OCI-LY7 (cell line): ENCODE measurements at regions not wholly inside any gene's neighbourhood (a gene's known extent, or its start where the extent isn't known, plus 50 kb on each side); places are given as distances from the start of the nearest gene placed in this dataset.

Experiments
- BruUV-seq: library from RNA; stranded (reverse); fragments of 400-500 nt; replicated peaks from 2 replicates; lab custom pipeline; 2021; lab: Mats Ljungman, UMichigan
- CTCF ChIA-PET: fragments of 300-600 bp; sonication (Branson Sonifier 250); formaldehyde crosslinking; loops from one replicate; lab custom pipeline; 2022; ENCODE audit warnings: antibody characterized with exemption; ENCODE audit not compliant: unreplicated experiment; lab: Charles Lee
- POLR2A ChIA-PET: fragments of 300-600 bp; sonication (Branson Sonifier 250); formaldehyde crosslinking; loops from one replicate; lab custom pipeline; 2022; ENCODE audit warnings: antibody characterized with exemption; lab: Charles Lee
- DNase-seq: peaks from one replicate; pipeline ENCODE4 v3.0.0-alpha.2; 2015; ENCODE audit warnings: low spot score
- H2AFZ ChIP-seq: fragments of 200-600 bp; sonication (generic), shearing (Covaris generic); 2 replicates; pipeline ENCODE4 v1.6.1; 2014; ENCODE audit warnings: mild to moderate bottlenecking, antibody characterized with exemption, low read length, moderate library complexity
- H3K27ac ChIP-seq: fragments of 200-600 bp; sonication (generic); 2 replicates; pipeline ENCODE4 v1.5.1; 2014; ENCODE audit warnings: mixed run types, low read depth, mild to moderate bottlenecking, moderate library complexity, low read length, inconsistent platforms; ENCODE audit not compliant: poor library complexity, severe bottlenecking
- H3K36me3 ChIP-seq: fragments of 200-600 bp; sonication (generic); 2 replicates; pipeline ENCODE4 v1.6.1; 2014; ENCODE audit warnings: mild to moderate bottlenecking, antibody characterized with exemption, low read length, moderate library complexity, mixed read lengths; ENCODE audit not compliant: insufficient read depth
- H3K4me1 ChIP-seq: fragments of 200-600 bp; sonication (generic); 2 replicates; pipeline ENCODE4 v1.5.1; 2014; ENCODE audit warnings: mild to moderate bottlenecking, low read length; ENCODE audit not compliant: insufficient read depth, poor library complexity, severe bottlenecking
- H3K4me2 ChIP-seq: fragments of 200-600 bp; sonication (generic); 2 replicates; pipeline ENCODE4 v1.6.1; 2014; ENCODE audit warnings: mild to moderate bottlenecking, low read length
- H3K4me3 ChIP-seq: fragments of 200-600 bp; sonication (generic); 2 replicates; pipeline ENCODE4 v1.5.1; 2014; ENCODE audit warnings: mild to moderate bottlenecking, low read depth, low read length; ENCODE audit not compliant: poor library complexity, severe bottlenecking
- H3K79me2 ChIP-seq: fragments of 200-600 bp; sonication (generic); 2 replicates; pipeline ENCODE4 v1.6.1; 2016; ENCODE audit warnings: low read depth, mild to moderate bottlenecking, low read length, moderate library complexity, mixed read lengths; ENCODE audit not compliant: insufficient read depth
- H3K9me2 ChIP-seq: fragments of 200-600 bp; sonication (generic); 2 replicates; pipeline ENCODE4 v1.6.1; 2016; ENCODE audit warnings: mild to moderate bottlenecking, low read length, mixed read lengths; ENCODE audit not compliant: insufficient read depth
- H3K9me3 ChIP-seq: fragments of 200-600 bp; sonication (generic); 2 replicates; pipeline ENCODE4 v1.6.1; 2014; ENCODE audit warnings: mild to moderate bottlenecking, mixed run types, low read length, mixed read lengths
- H4K20me1 ChIP-seq: fragments of 200-600 bp; sonication (generic); 2 replicates; pipeline ENCODE4 v1.6.1; 2014; ENCODE audit warnings: mild to moderate bottlenecking, antibody characterized with exemption, low read length, moderate library complexity, mixed read lengths; ENCODE audit not compliant: insufficient read depth
- CTCF ChIP-seq: fragments of 200-600 bp; sonication (generic); conservative IDR thresholded peaks from 2 replicates; pipeline ENCODE4 v1.5.1; 2014; ENCODE audit warnings: mild to moderate bottlenecking, antibody characterized with exemption, low read length, moderate library complexity, mixed read lengths
- EZH2phosphoT487 ChIP-seq: fragments of 200-600 bp; sonication (generic); IDR thresholded peaks from 2 replicates; pipeline ENCODE4 v1.6.1; 2018; ENCODE audit warnings: low read depth, borderline replicate concordance, mild to moderate bottlenecking, mixed run types, antibody characterized with exemption, low read length, moderate library complexity, mixed read lengths
- intact Hi-C: fragments of 100-400 bp; cut with micrococcal nuclease; formaldehyde crosslinking; loops from one replicate; pipeline ENCODE4 v1.10.0; 2022; ENCODE audit not compliant: unreplicated experiment

DNA sequence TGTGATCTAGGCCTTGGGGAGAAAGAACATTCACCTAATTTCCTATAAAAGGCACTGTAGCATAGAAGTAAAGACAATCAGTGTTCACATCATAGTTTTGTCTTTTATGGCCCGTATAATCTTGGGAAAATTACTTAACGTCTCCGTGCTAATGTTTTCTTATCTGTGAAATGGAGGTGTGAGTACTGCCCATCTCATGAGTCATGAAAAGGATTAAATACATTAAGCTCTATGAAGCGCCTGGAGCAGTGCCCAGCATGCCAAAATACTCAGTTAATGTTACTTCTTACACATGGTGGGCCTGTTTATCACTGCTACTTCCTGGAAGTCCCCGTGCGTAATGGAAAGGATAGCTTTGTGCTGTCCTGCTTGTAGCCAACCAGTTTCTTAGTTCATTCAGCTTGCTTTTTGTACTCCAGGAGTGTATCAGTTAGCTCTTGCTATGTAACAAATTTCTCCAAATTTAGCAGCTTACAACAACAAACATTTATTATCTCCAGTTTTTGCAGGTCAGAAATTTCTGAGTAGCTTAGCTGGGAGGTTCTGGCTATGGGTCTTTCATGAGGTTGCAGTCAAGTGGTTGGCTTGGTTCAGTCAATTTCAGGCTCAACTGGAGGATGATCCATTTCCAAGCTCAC lies 103.6 kb upstream of the BMP2 start:
- H3K4me3 ChIP-seq: no peak overlapping the region
- DNase-seq: no peak
- no peaks in the 10 kb centered on the region for H3K4me1 ChIP-seq
- TF ChIP-seq CTCF (no peak), EZH2phosphoT487 (no peak)
- no peaks in the 10 kb centered on the region for H3K79me2 ChIP-seq
- H3K9me2 ChIP-seq: no peaks in the 10 kb centered on the region
- H4K20me1 ChIP-seq: no peaks in the 10 kb centered on the region
- intact Hi-C loops: no loop called here
- H3K9me3 ChIP-seq: no peaks in the 10 kb centered on the region
- ChIA-PET CTCF (no interaction called here), POLR2A (no interaction called here)
- H3K27ac ChIP-seq: no peak overlapping the region
- no TSS peak for BruUV-seq
- H2AFZ ChIP-seq: no peak overlapping the region
- H3K36me3 ChIP-seq: no peaks in the 10 kb centered on the region
- H3K4me2 ChIP-seq: no peak overlapping the region

- no TSS peak for BruUV-seq
- Histone ChIP-seq H3K4me3 (no peak overlapping the region), H4K20me1 (no peaks in the 10 kb centered on the region), H3K4me2 (no peak overlapping the region), H3K4me1 (no peaks in the 10 kb centered on the region), H3K36me3 (no peaks in the 10 kb centered on the region), H3K79me2 (no peaks in the 10 kb centered on the region), H3K9me2 (no peaks in the 10 kb centered on the region), H3K27ac (no peak overlapping the region), H2AFZ (no peak overlapping the region), H3K9me3 (no peaks in the 10 kb centered on the region)
- ChIA-PET CTCF (no interaction called here), POLR2A (no interaction called here)
- intact Hi-C loops: no loop called here
- DNase-seq: no peak
- TF ChIP-seq CTCF: no peak
- TF ChIP-seq EZH2phosphoT487: no peak
Observed at GRCh38 chr20:6663104-6663503, 104.4 kb upstream of the BMP2 start.

GRCh38 chr20:6662309-6662708 lies 105.2 kb upstream of the BMP2 start:
- Histone ChIP-seq H3K9me2 (no peaks in the 10 kb centered on the region), H2AFZ (no peak overlapping the region), H3K36me3 (no peaks in the 10 kb centered on the region), H3K4me3 (no peak overlapping the region), H3K27ac (no peak overlapping the region), H3K4me1 (no peaks in the 10 kb centered on the region), H3K9me3 (no peaks in the 10 kb centered on the region), H3K79me2 (no peaks in the 10 kb centered on the region), H3K4me2 (no peak overlapping the region), H4K20me1 (no peaks in the 10 kb centered on the region)
- no peak for DNase-seq
- CTCF ChIA-PET: no interaction called here
- no TSS peak for BruUV-seq
- intact Hi-C loops: no loop called here
- no peak for TF ChIP-seq EZH2phosphoT487
- no peak for TF ChIP-seq CTCF
- POLR2A ChIA-PET: no interaction called here
